DND-41 (cell line): ENCODE measurements at regions not wholly inside any gene's neighbourhood (a gene's known extent, or its start where the extent isn't known, plus 50 kb on each side); places are given as distances from the start of the nearest gene placed in this dataset.

Experiments
- ATAC-seq: fragments of 200-7000 bp; cut with Tn5 transposase; 3 replicates; pipeline ENCODE4 v1.9.1; 2021; ENCODE audit warnings: low read depth; ENCODE audit not compliant: insufficient read depth
- DNase-seq: peaks from one replicate; pipeline ENCODE4 v3.0.0-alpha.2; 2020
- H2AFZ ChIP-seq: 2 replicates; pipeline ENCODE4 v1.6.0; 2012; ENCODE audit warnings: low read depth, low read length
- H3K27ac ChIP-seq: 2 replicates; pipeline ENCODE4 v1.5.1; 2012; ENCODE audit warnings: low read length, inconsistent platforms
- H3K27me3 ChIP-seq: fragments of 200-600 bp; sonication (generic); 2 replicates; pipeline ENCODE4 v1.6.0; 2012; ENCODE audit warnings: low read length, mild to moderate bottlenecking, inconsistent platforms; ENCODE audit not compliant: insufficient read depth, poor library complexity
- H3K36me3 ChIP-seq: 2 replicates; pipeline ENCODE4 v1.5.1; 2012; ENCODE audit warnings: low read length, inconsistent platforms; ENCODE audit not compliant: insufficient read depth
- H3K4me1 ChIP-seq: 2 replicates; pipeline ENCODE4 v1.5.1; 2012; ENCODE audit warnings: mild to moderate bottlenecking, low read length; ENCODE audit not compliant: insufficient read depth
- H3K4me2 ChIP-seq: 2 replicates; pipeline ENCODE4 v1.6.0; 2012; ENCODE audit warnings: mild to moderate bottlenecking, moderate library complexity, low read length, inconsistent platforms; ENCODE audit not compliant: insufficient read depth
- H3K4me3 ChIP-seq, 2 experiments: fragments of 200-600 bp in 1 of 2; shearing (Covaris generic) in 1 of 2; 2 replicates each; pipeline ENCODE4 v1.5.1; 2012 to 2016; ENCODE audit warnings: inconsistent platforms in 2 of 2, low read length in 2 of 2, mild to moderate bottlenecking in 2 of 2, low read depth in 1 of 2, moderate library complexity in 1 of 2
- H3K79me2 ChIP-seq: 2 replicates; pipeline ENCODE4 v1.6.0; 2012; ENCODE audit warnings: low read length, inconsistent platforms; ENCODE audit not compliant: insufficient read depth
- H3K9ac ChIP-seq: 2 replicates; pipeline ENCODE4 v1.6.0; 2012; ENCODE audit warnings: low read depth, mild to moderate bottlenecking, inconsistent platforms, low read length, moderate library complexity
- H3K9me3 ChIP-seq: 2 replicates; pipeline ENCODE4 v1.5.1; 2012; ENCODE audit warnings: low read length, moderate library complexity, mild to moderate bottlenecking, inconsistent platforms; ENCODE audit not compliant: insufficient read depth, severe bottlenecking
- H4K20me1 ChIP-seq: 2 replicates; pipeline ENCODE4 v1.6.0; 2012; ENCODE audit warnings: low read length; ENCODE audit not compliant: insufficient read depth
- CTCF ChIP-seq: IDR thresholded peaks from 2 replicates; pipeline ENCODE4 v1.5.1; 2012; ENCODE audit warnings: borderline replicate concordance, low read length, moderate library complexity, mild to moderate bottlenecking; ENCODE audit not compliant: poor library complexity, severe bottlenecking; ENCODE audit errors: extremely low read depth
- EZH2 ChIP-seq: IDR thresholded peaks from 3 replicates; pipeline ENCODE4 v1.6.1; 2012; ENCODE audit warnings: borderline replicate concordance, low read depth, mild to moderate bottlenecking, moderate library complexity, low read length, inconsistent platforms; ENCODE audit not compliant: severe bottlenecking

GRCh38 chr9:31612336-31613030 is 772.0 kb upstream of the ACO1 start:
- no peak for TF ChIP-seq CTCF
- no peak for TF ChIP-seq EZH2
- ATAC-seq (no peak), DNase-seq (no peak)
- Histone ChIP-seq H3K4me2 (no peak overlapping the region), H3K27me3 (no peaks in the 10 kb centered on the region), H3K9ac (no peak overlapping the region), H3K79me2 (no peaks in the 10 kb centered on the region), H3K4me3 (no peak overlapping the region), H3K36me3 (no peaks in the 10 kb centered on the region), H3K9me3 (no peaks in the 10 kb centered on the region), H3K4me1 (no peaks in the 10 kb centered on the region), H3K27ac (no peak overlapping the region), H2AFZ (no peak overlapping the region), H4K20me1 (no peaks in the 10 kb centered on the region)

- Histone ChIP-seq H3K4me3 (no peak overlapping the region), H3K27ac (no peak overlapping the region), H3K9ac (no peak overlapping the region), H2AFZ (no peak overlapping the region), H3K9me3 (no peaks in the 10 kb centered on the region), H3K36me3 (no peaks in the 10 kb centered on the region), H3K27me3 (no peaks in the 10 kb centered on the region), H3K4me2 (no peak overlapping the region), H3K79me2 (no peaks in the 10 kb centered on the region), H4K20me1 (no peaks in the 10 kb centered on the region), H3K4me1 (no peaks in the 10 kb centered on the region)
- ATAC-seq (no peak), DNase-seq (no peak)
- no peak for TF ChIP-seq CTCF
- no peak for TF ChIP-seq EZH2
Measured at GRCh38 chr9:31615966-31616365, 768.5 kb upstream of the ACO1 start.

- Histone ChIP-seq H3K36me3 (no peaks in the 10 kb centered on the region), H3K27ac (no peak overlapping the region), H3K27me3 (no peaks in the 10 kb centered on the region), H2AFZ (no peak overlapping the region), H4K20me1 (no peaks in the 10 kb centered on the region), H3K4me1 (no peaks in the 10 kb centered on the region), H3K9me3 (no peaks in the 10 kb centered on the region), H3K4me2 (no peak overlapping the region), H3K4me3 (no peak overlapping the region), H3K9ac (no peak overlapping the region), H3K79me2 (no peaks in the 10 kb centered on the region)
- DNase-seq (no peak), ATAC-seq (no peak)
- TF ChIP-seq CTCF, result no peak
- no peak for TF ChIP-seq EZH2
Measured at GRCh38 chr9:31623511-31623910, 760.9 kb upstream of the ACO1 start.
